Occipital lobe (tissue), 1 donor: ENCODE measurements at regions not wholly inside any gene's neighbourhood (a gene's known extent, or its start where the extent isn't known, plus 50 kb on each side); places are given as distances from the start of the nearest gene placed in this dataset.

Experiments
- DNase-seq: peaks from one replicate; lab custom pipeline; 2025; lab: John Stamatoyannopoulos, UW

- no peak for DNase-seq
Observed at GRCh38 chr15:61798631-61799030, 261.6 kb downstream of the VPS13C start.

DNA sequence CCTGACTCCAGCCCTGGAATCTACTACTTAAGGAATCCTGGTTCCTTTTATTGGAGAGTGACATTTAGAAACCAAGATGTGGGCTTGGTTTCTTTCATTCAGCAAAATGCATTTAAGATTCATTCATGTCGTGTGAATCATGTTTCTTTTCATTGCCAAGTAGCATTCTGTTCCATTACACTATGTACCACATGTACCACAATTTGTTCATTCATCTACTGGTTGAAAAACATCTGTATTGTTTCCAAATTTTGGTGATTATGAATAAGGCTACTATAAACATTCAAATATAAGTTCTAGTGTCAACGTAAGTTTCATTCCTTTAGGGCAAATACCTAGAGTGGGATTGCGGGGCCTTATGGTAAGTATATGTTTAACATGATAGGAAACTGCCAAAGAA is 264.2 kb downstream of the VPS13C start:
- no peak for DNase-seq

DNA sequence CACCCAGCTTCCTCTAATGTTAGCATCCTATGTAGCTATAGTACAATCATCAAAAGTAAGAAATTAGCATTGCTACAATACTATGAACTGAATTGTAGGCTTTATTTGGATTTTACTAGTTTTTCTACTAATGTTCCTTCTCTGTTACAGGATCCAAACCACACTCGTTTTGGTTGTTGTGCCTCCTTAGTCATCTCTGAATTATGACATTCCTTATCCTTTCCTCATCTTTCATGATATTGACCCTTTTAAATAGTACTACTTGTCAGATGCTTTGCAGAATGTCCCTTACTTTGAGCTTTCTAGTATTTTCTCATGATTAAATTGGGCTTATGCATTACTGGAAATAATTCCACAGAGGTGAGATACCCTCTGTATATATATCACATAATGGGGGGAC is 265.4 kb downstream of the VPS13C start:
- no peak for DNase-seq

GRCh38 chr15:61794276-61794675 is 266.0 kb downstream of the VPS13C start:
- no peak for DNase-seq

DNA sequence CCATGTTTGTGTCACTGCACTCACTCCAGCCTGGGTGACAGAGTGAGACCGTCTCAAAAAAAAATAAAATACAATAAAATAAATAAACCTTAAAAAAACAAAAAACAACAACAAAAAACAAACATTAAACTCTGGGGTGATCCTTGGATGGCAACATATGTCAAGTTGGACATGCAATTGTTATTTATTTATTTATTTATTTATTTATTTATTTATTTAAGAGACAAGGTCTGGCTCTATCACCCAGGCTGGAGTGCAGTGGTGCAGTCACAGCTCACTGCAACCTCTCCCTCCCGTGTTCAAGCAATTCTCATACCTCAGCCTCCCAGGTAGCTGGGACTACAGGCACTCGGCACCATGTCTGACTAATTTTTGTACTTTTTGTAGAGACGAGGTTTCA is 275.5 kb downstream of the VPS13C start:
- no peak for DNase-seq

DNA sequence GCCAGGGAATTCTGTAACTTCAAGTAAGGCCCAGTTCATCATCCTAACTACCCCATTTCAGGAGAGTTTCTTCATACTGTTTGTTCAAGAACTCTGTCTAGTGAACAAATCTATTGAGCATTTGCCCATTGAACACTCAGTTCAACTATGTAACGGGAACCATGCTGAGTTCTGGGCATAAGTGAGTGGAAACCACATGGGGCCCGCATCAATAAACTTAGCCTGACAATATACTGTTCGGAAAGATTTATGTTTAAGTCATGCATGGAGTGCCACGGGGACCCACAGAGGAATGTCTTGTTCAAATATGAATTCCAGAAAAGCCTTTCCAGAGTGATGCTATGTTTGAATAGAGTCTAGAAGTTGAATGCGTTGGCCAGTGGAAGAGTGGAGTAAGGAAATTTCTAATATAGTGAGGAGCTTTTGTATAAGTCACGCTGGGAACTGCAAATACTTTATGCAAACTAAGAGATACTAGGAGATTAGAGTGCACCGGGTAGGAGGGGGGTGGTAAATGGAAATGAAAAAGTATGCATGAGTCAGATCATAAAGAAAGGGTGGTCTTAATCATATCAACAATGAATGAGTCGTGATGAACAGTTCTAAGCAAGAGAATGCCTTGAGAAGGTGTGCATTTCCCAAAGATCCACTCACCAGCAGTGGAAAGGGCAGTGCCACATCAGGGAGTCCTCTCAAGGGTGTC is 279.8 kb downstream of the VPS13C start:
- no peak for DNase-seq

DNA sequence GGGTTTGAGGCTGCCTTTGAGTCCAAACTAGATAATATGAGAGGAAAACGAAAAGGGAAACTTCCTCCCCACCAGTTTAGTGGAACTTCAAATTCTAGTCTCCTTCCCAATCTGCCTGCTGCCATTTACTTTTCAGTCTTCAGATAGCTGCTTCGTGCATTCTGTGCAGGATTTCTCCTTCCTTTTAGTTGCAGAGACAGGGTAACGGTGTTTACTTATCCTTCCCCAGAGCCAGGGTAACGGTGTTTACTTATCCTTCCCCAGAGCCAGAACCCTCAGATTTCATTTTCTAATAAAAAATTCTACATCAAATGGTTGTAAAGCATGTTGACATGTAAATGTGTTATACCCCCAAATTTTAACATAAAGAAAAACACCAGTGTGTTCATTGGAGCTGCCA is 282.6 kb downstream of the VPS13C start:
- DNase-seq, result no peak

GRCh38 chr15:61769557-61769956 is 290.7 kb downstream of the VPS13C start:
- DNase-seq, result no peak

- DNase-seq, result no peak
Observed at GRCh38 chr15:61768131-61768530, 292.1 kb downstream of the VPS13C start.

- peak; percentile 3 for DNase-seq
Observed at GRCh38 chr15:61764981-61765380, 295.3 kb downstream of the VPS13C start.

GRCh38 chr15:61764141-61764540 is 296.1 kb downstream of the VPS13C start:
- no peak for DNase-seq

DNA sequence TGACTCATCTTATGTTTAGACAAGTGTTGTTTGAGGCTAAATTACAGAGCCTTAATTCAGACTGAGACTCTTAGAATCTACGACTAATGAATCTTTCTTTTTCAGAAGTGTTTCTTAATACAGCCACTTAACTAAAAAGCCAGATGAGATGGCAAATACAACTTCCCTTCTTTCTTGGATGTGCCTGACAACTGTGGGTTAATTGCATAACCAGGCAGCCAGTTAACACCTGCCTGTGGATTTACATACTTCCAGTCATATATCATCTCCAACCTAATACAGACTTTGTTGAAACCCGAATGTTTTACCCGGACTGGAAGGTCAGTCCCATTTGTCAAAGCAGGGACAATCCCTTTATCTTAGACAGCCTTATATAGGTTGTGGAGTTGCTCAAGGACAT is 297.6 kb downstream of the VPS13C start:
- DNase-seq, result no peak

GRCh38 chr15:61759639-61760038 is 300.6 kb downstream of the VPS13C start:
- DNase-seq, result no peak

GRCh38 chr15:61756071-61756820 is 304.0 kb downstream of the VPS13C start:
- DNase-seq, result no peak

DNA sequence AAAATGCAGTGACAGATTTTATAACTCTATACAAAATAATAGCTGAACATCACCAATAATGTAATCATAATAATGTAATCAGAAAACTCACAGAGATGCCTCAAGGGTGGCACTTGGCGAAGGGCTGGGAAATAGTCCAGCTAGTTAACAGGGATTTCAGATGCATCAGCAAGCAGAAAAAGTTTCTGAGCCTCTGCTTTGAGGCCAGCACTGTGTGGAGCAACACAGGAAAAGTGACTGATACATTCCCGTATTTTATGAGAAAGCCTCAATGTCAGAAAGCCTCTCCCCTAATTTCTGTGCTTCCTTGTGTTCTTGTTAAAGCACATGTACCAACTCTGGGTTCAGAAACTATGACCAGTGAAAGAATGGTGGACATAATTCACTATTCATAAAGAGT is 304.8 kb downstream of the VPS13C start:
- DNase-seq, result no peak

DNA sequence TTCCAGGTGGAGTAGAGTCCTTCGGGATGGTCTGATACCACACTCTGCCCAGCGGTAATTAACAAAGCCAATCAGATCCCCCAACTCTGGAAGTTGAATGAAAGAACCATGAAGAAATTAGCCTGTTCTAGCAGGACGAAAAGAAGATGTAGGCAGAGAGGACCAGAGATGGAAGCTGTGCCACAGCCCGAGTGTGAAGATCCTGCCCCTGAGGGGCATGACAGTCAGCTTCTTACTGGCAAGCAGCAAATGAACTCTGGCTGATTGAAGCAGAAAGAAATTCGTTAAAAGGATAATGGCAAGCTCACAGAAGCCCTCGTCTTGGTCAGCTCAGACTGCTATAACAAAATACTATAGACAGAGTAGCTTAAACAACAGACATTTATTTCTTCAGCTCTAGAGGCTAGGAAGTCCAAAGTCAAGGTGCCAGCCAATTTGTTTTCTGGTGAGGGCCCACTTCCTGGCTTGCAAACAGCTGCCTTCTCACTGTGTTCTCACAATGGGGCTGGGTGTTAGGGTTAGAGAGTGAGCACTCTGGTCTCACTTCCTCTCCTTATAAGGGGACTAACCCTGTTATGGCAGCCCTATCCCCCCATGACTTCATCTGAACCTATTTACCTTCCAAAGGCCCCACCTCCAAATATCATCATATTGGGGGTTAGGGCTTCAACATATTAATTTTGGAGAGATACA is 307.1 kb downstream of the VPS13C start:
- DNase-seq, result no peak

DNA sequence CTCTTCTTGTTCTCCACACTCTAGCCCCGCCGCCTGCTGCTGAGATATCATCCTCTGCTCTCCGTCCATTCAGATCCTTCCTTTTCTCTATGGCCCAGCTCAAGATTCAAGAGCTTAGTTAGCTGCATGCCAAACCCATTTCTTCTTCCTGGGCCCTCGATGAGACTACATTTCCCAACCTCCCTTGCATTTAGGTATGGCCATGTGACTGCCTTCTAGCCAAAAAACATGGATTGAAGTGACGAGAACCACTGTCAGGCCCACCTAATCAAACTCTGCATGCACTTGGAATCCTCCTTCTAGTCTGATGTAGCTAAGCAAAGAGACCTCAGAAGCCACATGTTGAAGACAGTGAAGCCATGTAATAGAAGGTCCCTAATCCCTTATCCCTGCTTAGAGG is 308.2 kb downstream of the VPS13C start:
- DNase-seq, result no peak

DNA sequence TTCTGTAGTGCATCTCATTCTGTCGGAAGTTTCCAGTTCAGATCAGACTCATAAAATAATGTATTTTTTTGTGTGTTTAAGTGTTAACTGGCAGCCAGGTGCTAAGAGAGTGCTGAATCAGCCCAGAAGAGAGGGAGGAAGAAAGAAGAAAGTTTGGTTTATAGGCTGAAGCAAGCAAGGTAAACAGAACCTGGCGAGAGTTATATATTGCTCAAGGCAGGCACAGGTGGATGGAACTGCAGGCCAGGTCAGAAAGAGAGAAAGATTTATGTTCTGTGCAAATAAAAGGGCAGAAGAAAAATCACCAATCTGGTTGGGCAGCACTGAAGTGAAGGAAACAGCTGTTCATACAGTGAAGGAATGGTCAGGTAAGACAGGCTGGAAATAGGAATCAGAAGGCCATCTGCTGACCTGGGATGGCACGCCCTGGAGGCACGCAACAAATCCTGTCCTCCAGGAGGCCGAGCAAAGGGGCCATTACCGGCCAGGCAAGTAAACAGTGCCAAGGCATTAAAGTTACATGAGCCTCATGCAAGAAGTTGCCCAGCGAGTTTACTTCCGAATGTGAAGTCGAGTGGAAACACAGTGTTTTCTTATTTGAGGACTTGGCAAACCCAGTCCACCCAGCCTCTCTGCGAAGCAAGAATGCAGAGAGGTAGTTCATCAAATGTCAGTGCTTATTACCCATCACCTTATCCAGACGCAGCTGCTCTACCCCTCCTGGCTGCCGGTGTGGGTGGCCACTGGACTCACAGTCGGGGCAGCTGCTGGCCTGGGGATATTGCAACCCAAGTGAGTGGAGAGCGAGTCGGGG is 309.8 kb downstream of the VPS13C start:
- no peak for DNase-seq

GRCh38 chr15:61749169-61749568 is 311.1 kb downstream of the VPS13C start:
- no peak for DNase-seq

- no peak for DNase-seq
Observed at GRCh38 chr15:61748529-61748928, 311.7 kb downstream of the VPS13C start.

DNA sequence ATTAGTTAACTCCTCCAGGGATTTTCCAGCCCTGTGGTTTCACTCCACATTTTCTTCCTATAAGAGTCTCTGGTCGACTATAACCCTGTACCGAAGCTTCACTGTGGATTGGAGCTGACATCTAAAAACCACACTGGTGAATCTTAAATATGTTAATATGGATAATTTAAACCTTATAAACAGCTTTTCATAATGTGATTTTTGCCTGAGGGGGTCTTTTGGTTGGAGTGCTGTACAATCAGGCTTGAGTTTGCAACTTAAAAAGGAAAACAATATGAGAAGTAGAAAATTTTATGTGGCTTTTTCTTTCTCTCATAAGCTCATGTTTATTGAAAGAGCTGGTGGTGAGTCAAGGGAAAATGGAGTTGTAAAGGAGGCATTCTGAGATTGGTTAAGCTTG is 313.7 kb downstream of the VPS13C start:
- DNase-seq, result no peak
